Colonic mucosa (tissue), 4 donors: ENCODE measurements at regions not wholly inside any gene's neighbourhood (a gene's known extent, or its start where the extent isn't known, plus 50 kb on each side); places are given as distances from the start of the nearest gene placed in this dataset.

Experiments used
- DNase-seq: peaks from one replicate; pipeline ENCODE4 v3.0.0-alpha.2; 2020
- H3K27ac ChIP-seq: fragments of 200-600 bp; one replicate; pipeline ENCODE4 v1.8.0; 2021
- H3K27me3 ChIP-seq: fragments of 200-600 bp; one replicate; pipeline ENCODE4 v1.8.0; 2021
- H3K36me3 ChIP-seq: fragments of 200-600 bp; one replicate; pipeline ENCODE4 v1.8.0; 2021
- H3K4me1 ChIP-seq: fragments of 200-600 bp; one replicate; pipeline ENCODE4 v1.8.0; 2021; ENCODE audit warnings: mild to moderate bottlenecking
- H3K4me3 ChIP-seq: fragments of 200-600 bp; one replicate; pipeline ENCODE4 v1.8.0; 2021
- H3K9ac ChIP-seq, 2 donors: one replicate each; pipeline ENCODE4 v1.7.0; 2013; ENCODE audit warnings: control low read depth in 2 of 2, low read depth in 2 of 2, low read length in 2 of 2
- H3K9me3 ChIP-seq: fragments of 200-600 bp; one replicate; pipeline ENCODE4 v1.8.0; 2021
- intact Hi-C: fragments of 100-400 bp; cut with DNase I; formaldehyde crosslinking; loops from one replicate; pipeline ENCODE4 v1.14.1; 2022
- TF ChIP-seq, protein P1 (sequence below): fragments of 200-600 bp; IDR thresholded peaks from one replicate; pipeline ENCODE4 v1.8.0; 2022; ENCODE audit warnings: antibody characterized with exemption, mild to moderate bottlenecking
- donor health status: healthy.
- donor health status: DM: no; HTN: no; CAD: no.
- donor health status: DM: no; HTN: no; CAD: no.

DNA sequence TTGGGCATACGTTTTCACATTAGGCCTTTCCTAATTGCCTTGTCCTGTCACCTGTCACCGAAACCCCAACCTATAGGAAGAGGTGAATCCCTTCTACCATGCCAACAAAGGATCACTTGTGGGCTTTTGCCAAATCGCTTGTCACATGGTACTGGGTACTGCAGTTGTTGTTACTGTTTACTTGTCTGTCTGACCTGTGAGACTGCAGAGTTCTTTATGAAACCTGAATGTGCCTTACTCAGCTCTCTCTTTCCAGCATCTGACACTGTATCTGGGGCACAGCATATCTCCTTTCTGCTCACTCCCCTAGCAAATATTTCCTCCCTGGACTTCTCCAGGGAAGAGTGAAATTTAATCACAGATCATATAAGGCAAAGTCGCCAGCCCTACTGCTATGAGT is 1272.4 kb downstream of the CDH8 start:
- no peaks in the 10 kb centered on the region for H3K9me3 ChIP-seq
- no peak overlapping the region for H3K4me3 ChIP-seq
- no peaks in the 10 kb centered on the region for H3K27me3 ChIP-seq
- no peak overlapping the region for H3K27ac ChIP-seq
- no peaks in the 10 kb centered on the region for H3K4me1 ChIP-seq
- TF ChIP-seq, protein P1, sequence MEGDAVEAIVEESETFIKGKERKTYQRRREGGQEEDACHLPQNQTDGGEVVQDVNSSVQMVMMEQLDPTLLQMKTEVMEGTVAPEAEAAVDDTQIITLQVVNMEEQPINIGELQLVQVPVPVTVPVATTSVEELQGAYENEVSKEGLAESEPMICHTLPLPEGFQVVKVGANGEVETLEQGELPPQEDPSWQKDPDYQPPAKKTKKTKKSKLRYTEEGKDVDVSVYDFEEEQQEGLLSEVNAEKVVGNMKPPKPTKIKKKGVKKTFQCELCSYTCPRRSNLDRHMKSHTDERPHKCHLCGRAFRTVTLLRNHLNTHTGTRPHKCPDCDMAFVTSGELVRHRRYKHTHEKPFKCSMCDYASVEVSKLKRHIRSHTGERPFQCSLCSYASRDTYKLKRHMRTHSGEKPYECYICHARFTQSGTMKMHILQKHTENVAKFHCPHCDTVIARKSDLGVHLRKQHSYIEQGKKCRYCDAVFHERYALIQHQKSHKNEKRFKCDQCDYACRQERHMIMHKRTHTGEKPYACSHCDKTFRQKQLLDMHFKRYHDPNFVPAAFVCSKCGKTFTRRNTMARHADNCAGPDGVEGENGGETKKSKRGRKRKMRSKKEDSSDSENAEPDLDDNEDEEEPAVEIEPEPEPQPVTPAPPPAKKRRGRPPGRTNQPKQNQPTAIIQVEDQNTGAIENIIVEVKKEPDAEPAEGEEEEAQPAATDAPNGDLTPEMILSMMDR: no peak
- intact Hi-C loops: no loop called here
- DNase-seq: no peak
- H3K9ac ChIP-seq: no peak overlapping the region
- no peaks in the 10 kb centered on the region for H3K36me3 ChIP-seq

DNA sequence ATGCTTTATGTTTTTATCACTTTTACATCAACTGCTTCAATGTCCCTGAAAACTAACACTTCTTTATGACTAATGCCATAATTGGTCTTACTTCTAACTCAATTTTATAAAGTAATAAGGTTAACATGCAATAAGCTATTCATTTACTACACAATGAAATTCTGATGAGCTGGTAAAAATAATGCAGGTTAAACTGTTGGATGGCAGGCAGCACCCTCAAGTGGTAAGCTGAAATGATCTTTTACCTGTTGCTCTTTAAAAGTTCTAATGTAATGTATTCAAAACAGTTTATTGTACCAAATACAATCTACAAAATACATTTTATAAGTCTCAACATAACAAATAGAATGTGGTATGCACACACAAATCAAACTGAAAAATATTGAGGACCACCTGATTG is 1280.3 kb downstream of the CDH8 start:
- TF ChIP-seq, protein P1: no peak
- Histone ChIP-seq H3K36me3 (no peaks in the 10 kb centered on the region), H3K27ac (no peak overlapping the region), H3K4me1 (no peaks in the 10 kb centered on the region), H3K27me3 (no peaks in the 10 kb centered on the region), H3K9ac (no peak overlapping the region), H3K4me3 (no peak overlapping the region), H3K9me3 (no peaks in the 10 kb centered on the region)
- intact Hi-C loops: no loop called here
- DNase-seq: no peak

DNA sequence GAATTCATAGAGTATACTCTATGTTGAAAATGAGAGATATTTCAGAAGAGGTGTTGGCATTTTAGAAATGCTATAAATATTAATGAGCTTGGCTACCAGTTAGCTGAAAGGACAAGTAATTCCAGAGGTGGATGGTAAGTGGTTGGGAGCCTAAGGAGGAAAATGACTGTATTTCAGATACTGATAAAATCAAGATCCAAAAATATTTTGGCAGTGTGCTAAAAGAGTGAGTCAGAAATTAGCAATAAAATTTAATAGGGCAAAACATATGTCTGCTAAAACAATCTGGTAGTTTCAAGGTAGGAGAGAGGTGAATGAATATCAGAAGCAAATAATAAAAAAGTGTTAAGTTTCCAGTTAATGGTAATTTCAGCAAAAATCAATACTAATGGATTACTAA is 1287.9 kb downstream of the CDH8 start:
- Histone ChIP-seq H3K36me3 (no peaks in the 10 kb centered on the region), H3K4me1 (no peaks in the 10 kb centered on the region)

DNA sequence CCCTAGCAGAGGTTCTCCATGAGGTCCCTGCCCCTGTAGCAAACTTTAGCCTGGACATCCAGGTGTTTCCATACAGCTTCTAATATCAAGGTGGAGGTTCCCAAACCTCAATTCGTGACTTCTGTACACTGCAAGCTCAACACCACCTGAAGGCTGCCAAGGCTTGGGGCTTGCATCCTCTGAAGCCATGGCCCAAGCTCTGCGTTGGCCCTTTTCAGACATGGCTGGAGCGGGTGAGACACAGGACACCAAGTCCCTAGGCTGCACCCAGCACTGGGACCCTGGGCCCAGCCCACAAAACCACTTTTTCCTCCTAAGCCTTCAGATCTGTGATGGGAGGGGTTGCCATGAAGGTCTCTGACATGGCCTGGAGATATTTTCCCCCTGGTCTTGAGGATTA is 1292.0 kb downstream of the CDH8 start:
- Histone ChIP-seq H3K36me3 (no peaks in the 10 kb centered on the region), H3K4me3 (no peak overlapping the region), H3K9me3 (no peaks in the 10 kb centered on the region), H3K27ac (no peak overlapping the region), H3K4me1 (no peaks in the 10 kb centered on the region), H3K9ac (no peak overlapping the region), H3K27me3 (no peaks in the 10 kb centered on the region)
- intact Hi-C loops: no loop called here
- no peak for DNase-seq
- TF ChIP-seq, protein P1: no peak

More for the DNA sequence above, 1287.9 kb downstream of the CDH8 start:
- DNase-seq: no peak
- TF ChIP-seq, protein P1: no peak
- no peak overlapping the region for H3K4me3 ChIP-seq
- intact Hi-C loops: no loop called here
- no peak overlapping the region for H3K27ac ChIP-seq
- H3K27me3 ChIP-seq: no peaks in the 10 kb centered on the region
- no peak overlapping the region for H3K9ac ChIP-seq
- no peaks in the 10 kb centered on the region for H3K9me3 ChIP-seq

DNA sequence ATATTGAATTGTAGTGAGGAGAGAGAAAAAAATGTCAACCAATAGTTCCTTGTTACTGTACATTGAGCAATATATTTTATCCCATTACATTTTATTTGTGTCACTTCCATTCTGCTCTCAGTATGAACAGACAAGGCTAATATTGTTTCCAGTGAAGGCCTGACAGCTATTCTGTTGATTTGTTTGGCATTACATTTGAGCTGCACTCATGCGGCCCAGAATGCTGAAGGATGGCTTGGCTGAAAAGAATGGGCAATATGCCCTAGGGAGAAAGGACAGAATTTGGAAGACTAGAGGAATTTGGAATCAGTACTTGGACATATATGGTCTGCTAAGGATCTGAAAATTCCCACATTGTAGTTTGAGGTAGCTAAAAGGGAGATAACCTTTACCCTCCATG is 1294.4 kb downstream of the CDH8 start:
- Histone ChIP-seq H3K4me1 (no peaks in the 10 kb centered on the region), H3K9ac (no peak overlapping the region), H3K27me3 (no peaks in the 10 kb centered on the region), H3K9me3 (no peaks in the 10 kb centered on the region), H3K4me3 (no peak overlapping the region), H3K36me3 (no peaks in the 10 kb centered on the region), H3K27ac (no peak overlapping the region)
- TF ChIP-seq, protein P1: no peak
- intact Hi-C loops: no loop called here
- DNase-seq: no peak
